ENCODE measurements at regions not wholly inside any gene's neighbourhood (a gene's known extent, or its start where the extent isn't known, plus 50 kb on each side); places are given as distances from the start of the nearest gene placed in this dataset.
"Not testable (repeated sequence)": the region's sequence is repeated elsewhere in the genome, so short reads cannot be mapped to it uniquely, and the experiment has no call there.

DNA sequence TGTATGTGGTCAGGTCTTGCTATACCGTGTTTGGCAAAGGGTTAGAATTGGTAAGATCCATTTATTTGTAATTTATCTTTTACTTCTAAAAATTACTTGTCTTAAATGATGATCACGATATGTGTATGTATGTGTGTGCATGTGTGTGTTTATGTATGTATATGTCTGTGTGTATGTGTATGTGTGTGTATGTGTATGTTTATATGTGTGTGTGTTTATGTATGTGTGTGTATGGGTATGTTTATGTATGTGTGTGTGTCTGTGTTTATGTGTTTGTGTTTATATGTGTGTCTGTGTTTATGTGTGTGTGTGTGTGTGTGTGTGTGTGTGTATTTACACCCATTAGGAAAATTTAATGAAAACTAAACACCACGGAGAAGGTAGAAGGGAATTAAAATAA, 176.9 kb upstream of the FZD8 start:
- peaks cover 4% of the 10 kb centered on the region for H3K4me1 ChIP-seq (ENCODE audit: control insufficient read depth, insufficient read depth, low read length)
- H3K27me3 ChIP-seq (ENCODE audit: control insufficient read depth, insufficient read depth), result no peaks in the 10 kb centered on the region
- intact Hi-C loops (cut with DNase I), result no loop called here
- no peak overlapping the region for H3K27ac ChIP-seq (ENCODE audit: low read length)
- H3K4me3 ChIP-seq (ENCODE audit: low read length), result no peak overlapping the region
- ATAC-seq, result no peak
- H3K9me3 ChIP-seq (ENCODE audit: control insufficient read depth, low read length), result no peaks in the 10 kb centered on the region
- 93% methylated on average over 3 of the region's 3 CpGs for WGBS
- DNase-seq, result no peak

DNA sequence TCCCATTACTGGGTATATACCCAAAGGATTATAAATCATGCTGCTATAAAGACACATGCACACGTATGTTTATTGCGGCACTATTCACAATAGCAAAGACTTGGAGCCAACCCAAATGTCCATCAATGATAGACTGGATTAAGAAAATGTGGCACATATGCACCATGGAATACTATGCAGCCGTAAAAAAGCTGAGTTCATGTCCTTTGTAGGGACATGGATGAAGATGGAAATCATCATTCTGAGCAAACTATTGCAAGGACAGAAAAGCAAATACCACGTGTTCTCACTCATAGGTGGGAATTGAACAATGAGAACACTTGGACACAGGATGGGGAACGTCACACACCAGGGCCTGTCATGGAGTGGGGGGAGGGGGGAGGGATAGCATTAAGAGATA, 175.0 kb upstream of the FZD8 start:
- 94% methylated on average over 3 of the region's 5 CpGs for WGBS
- H3K27me3 ChIP-seq (ENCODE audit: control insufficient read depth, insufficient read depth); H3K27ac ChIP-seq (ENCODE audit: low read length); H3K9me3 ChIP-seq (ENCODE audit: control insufficient read depth, low read length); H3K4me1 ChIP-seq (ENCODE audit: control insufficient read depth, insufficient read depth, low read length); H3K4me3 ChIP-seq (ENCODE audit: low read length); ATAC-seq; intact Hi-C loops (cut with DNase I); DNase-seq: not testable (repeated sequence)

DNA sequence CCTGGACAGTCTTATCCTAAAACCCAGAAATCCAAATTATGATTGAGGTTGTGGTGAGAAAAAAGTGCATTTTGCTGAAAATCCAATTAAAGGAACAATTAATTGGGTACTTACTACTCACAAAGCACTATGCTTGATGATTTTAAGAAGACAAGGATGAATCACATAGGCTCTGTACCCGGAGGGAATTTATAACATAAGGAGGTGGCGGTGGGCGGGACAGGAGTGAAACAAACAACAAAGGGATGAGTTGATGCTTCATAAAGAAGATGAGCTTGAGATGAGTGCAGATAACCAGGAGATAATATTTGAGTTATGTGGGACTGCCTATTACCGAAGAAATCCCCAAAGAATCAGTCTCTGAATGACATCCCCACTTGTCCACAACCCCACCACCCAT, 171.1 kb upstream of the FZD8 start:
- H3K4me1 ChIP-seq (ENCODE audit: control insufficient read depth, insufficient read depth, low read length), result no peaks in the 10 kb centered on the region
- DNase-seq, result no peak
- WGBS, result 92% methylated on average over 4 of the region's 4 CpGs

DNA sequence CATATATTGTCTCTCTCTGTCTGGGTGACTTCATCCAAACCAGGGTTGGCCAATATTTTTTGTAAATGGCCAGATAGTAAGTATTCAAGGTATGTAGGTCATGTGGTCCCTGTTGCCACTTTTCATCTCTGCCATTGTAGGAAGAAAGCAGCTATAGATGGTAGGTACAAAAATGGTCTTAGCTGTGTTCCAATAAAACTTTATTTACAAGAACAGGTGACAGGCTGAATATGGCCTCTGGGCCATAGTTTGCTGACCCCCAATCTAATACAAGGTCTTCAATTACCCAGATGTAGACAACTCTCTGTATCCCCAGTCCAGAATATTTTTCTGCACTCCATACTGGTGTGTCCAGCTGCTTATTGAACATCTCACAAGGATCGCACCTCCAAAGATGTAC, 166.2 kb upstream of the FZD8 start:
- Histone ChIP-seq H3K27me3 (ENCODE audit: control insufficient read depth, insufficient read depth) (no peaks in the 10 kb centered on the region), H3K27ac (ENCODE audit: low read length) (no peak overlapping the region), H3K4me1 (ENCODE audit: control insufficient read depth, insufficient read depth, low read length) (no peaks in the 10 kb centered on the region), H3K9me3 (ENCODE audit: control insufficient read depth, low read length) (no peaks in the 10 kb centered on the region), H3K4me3 (ENCODE audit: low read length) (no peak overlapping the region)
- intact Hi-C loops (cut with DNase I), result no loop called here
- 98% methylated on average over 1 of the region's 1 CpG for WGBS
- DNase-seq, result no peak
- ATAC-seq, result no peak

More for the DNA sequence above, 171.1 kb upstream of the FZD8 start:
- Histone ChIP-seq H3K27me3 (ENCODE audit: control insufficient read depth, insufficient read depth) (no peaks in the 10 kb centered on the region), H3K4me3 (ENCODE audit: low read length) (no peak overlapping the region), H3K27ac (ENCODE audit: low read length) (no peak overlapping the region), H3K9me3 (ENCODE audit: control insufficient read depth, low read length) (no peaks in the 10 kb centered on the region)
- no peak for ATAC-seq
- intact Hi-C loops (cut with DNase I), result no loop called here

- no peak overlapping the region for H3K4me3 ChIP-seq (ENCODE audit: low read length)
These were observed 160.9 kb upstream of the FZD8 start for GRCh38 chr10:35803046-35803445.

DNA sequence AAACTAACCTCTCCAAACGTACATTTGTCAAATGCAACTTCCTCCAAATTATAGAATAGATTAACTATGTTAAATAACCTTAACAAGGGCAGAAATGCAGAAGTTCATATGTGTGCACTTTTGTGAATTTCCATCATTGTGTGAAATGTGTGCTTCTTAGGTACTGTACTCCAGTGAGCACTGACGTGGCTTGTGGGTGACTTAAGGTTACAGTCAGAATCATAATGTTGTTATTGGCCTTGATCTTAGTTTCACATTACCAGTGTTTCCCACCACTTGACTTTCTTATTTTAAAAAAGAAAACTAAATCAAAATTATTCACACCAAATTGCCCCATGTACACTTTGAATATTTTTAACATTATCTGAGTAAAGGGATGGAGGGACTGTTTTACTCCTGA, 155.1 kb upstream of the FZD8 start:
- Histone ChIP-seq H3K4me3 (ENCODE audit: low read length) (no peak overlapping the region), H3K9me3 (ENCODE audit: control insufficient read depth, low read length) (no peaks in the 10 kb centered on the region), H3K27ac (ENCODE audit: low read length) (no peak overlapping the region), H3K27me3 (ENCODE audit: control insufficient read depth, insufficient read depth) (no peaks in the 10 kb centered on the region), H3K4me1 (ENCODE audit: control insufficient read depth, insufficient read depth, low read length) (peaks cover 2% of the 10 kb centered on the region)
- no peak for ATAC-seq
- 66% methylated on average over 2 of the region's 2 CpGs for WGBS
- intact Hi-C loops (cut with DNase I), result no loop called here
- no peak for DNase-seq

More at GRCh38 chr10:35803046-35803445, 160.9 kb upstream of the FZD8 start:
- intact Hi-C loops (cut with DNase I), result no loop called here
- Histone ChIP-seq H3K27ac (ENCODE audit: low read length) (no peak overlapping the region), H3K4me1 (ENCODE audit: control insufficient read depth, insufficient read depth, low read length) (no peaks in the 10 kb centered on the region), H3K27me3 (ENCODE audit: control insufficient read depth, insufficient read depth) (no peaks in the 10 kb centered on the region), H3K9me3 (ENCODE audit: control insufficient read depth, low read length) (no peaks in the 10 kb centered on the region)
- ATAC-seq (no peak), DNase-seq (no peak)
- 69% methylated on average over 2 of the region's 2 CpGs for WGBS

DNA sequence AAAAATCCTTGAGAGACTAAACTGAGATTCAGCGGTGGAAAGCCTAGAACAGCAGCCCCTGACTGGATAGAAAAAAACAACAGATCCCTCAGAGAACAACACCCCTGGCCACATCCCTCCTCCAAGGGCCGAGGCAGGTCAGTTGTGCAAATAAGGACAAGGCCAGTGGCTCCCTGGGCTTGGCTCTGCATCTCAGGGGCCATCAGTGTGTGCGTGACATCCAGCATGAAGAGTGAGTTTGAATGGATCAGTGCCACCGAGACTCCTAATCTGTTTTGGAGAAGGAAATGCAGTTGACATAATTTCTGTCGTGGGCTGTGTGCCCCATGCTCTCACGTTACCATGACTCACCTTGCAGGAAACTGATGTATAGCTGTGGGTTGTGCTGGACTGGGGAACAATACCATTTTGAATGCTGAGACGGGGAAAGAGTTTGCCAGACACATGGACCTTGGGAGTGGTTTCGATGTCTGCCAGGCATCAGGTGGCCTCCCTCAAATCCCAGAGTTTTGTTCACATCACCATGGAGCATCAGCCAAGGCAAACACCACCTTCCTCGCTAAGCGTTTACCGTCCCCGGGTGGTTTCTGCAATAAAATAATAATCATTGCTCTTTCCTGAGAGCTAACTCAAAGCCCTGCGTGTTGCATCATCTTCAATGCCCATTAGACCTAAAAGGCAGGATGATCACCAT, 153.2 kb upstream of the FZD8 start:
- peaks cover 2% of the 10 kb centered on the region for H3K4me1 ChIP-seq (ENCODE audit: control insufficient read depth, insufficient read depth, low read length)
- 60% methylated on average over 13 of the region's 13 CpGs for WGBS
- ATAC-seq (peak; percentile 62 to 79), DNase-seq (peak in 2 of 3 donors; percentile 32 to 83)
- no peaks in the 10 kb centered on the region for H3K9me3 ChIP-seq (ENCODE audit: control insufficient read depth, low read length)
- intact Hi-C loops (cut with DNase I), result no loop called here
- no peaks in the 10 kb centered on the region for H3K27me3 ChIP-seq (ENCODE audit: control insufficient read depth, insufficient read depth)
- H3K4me3 ChIP-seq (ENCODE audit: low read length), result no peak overlapping the region
- H3K27ac ChIP-seq (ENCODE audit: low read length), result no peak overlapping the region

DNA sequence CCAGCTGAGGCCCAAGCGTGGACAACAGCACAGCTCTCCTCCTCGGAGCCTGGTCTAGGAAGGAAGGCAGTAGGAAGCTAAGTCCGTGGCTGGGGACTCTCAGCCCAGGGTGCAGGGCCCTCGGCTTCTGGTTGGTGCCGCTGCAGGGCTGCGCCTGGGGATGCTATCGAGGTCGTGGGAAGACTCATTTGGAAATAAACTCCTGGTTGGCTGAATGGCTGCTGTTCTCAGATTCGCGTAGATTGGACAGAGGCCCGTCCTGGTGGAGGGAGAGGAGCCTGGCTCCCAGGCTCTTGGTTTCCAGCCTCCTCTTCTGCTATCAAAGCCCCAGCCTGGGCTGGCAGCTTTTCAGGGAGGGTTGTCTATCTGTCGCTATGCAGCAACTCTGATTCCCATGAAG, 152.6 kb upstream of the FZD8 start:
- WGBS, result 65% methylated on average over 12 of the region's 12 CpGs

DNA sequence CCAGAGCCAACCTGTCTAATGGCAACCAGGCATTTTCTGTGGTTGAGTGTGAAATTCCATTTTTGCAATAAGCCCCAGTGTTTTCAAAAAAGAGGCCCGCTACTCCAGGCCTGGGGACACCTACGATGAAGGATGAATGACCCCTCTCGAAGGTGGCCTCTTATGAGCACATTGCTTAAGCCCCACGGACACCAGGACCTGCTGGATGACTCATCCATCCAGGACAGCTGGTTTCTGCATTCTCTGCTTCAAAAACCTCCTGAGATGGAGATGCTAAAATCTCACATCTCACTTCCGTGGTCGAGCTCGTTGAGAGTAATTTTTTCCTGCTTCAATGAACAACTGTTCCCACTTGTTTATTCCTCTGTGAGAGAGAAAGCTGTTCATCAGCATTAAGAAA, 150.2 kb upstream of the FZD8 start:
- no peak for DNase-seq
- Histone ChIP-seq H3K4me3 (ENCODE audit: low read length) (no peak overlapping the region), H3K9me3 (ENCODE audit: control insufficient read depth, low read length) (no peaks in the 10 kb centered on the region), H3K27me3 (ENCODE audit: control insufficient read depth, insufficient read depth) (no peaks in the 10 kb centered on the region), H3K27ac (ENCODE audit: low read length) (no peak overlapping the region), H3K4me1 (ENCODE audit: control insufficient read depth, insufficient read depth, low read length) (peaks cover 2% of the 10 kb centered on the region)
- ATAC-seq, result no peak
- 79% methylated on average over 7 of the region's 7 CpGs for WGBS
- intact Hi-C loops (cut with DNase I), result loop anchor here in 1 of 4 donors (5.0 kb wide), 1 partner anchor 150 kb away; the partner anchor contains the start of gene FZD8

More for the DNA sequence above, 152.6 kb upstream of the FZD8 start:
- intact Hi-C loops (cut with DNase I), result loop anchor here in 1 of 4 donors (5.0 kb wide), 1 partner anchor 152 kb away; the partner anchor contains the start of gene FZD8
- Histone ChIP-seq H3K27me3 (ENCODE audit: control insufficient read depth, insufficient read depth) (no peaks in the 10 kb centered on the region), H3K4me3 (ENCODE audit: low read length) (no peak overlapping the region), H3K27ac (ENCODE audit: low read length) (no peak overlapping the region), H3K9me3 (ENCODE audit: control insufficient read depth, low read length) (no peaks in the 10 kb centered on the region), H3K4me1 (ENCODE audit: control insufficient read depth, insufficient read depth, low read length) (peaks cover 2% of the 10 kb centered on the region)
- DNase-seq, result peak; percentile 74 to 92 (median 91)
- peak; percentile 93 to 94 for ATAC-seq

DNA sequence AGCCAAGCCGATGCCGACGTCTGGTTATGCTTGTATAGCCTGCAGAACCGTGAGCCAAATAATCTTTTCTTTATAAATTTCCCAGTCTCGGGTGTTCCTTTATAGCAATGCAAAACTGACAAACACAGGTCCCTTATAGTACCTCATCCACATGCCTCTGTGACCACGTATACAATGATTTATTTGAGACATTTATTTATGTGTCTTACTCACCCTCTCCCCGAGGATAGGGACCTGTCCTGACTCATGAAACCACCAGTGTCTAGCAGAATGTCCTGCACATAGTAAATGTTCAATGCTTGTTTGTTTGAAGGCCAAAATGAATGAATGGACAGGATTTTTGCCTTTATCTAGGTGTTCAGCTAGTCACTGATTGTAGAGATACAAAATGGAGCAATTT, 147.9 kb upstream of the FZD8 start:
- Histone ChIP-seq H3K27ac (ENCODE audit: low read length) (no peak overlapping the region), H3K27me3 (ENCODE audit: control insufficient read depth, insufficient read depth) (no peaks in the 10 kb centered on the region), H3K9me3 (ENCODE audit: control insufficient read depth, low read length) (no peaks in the 10 kb centered on the region), H3K4me3 (ENCODE audit: low read length) (no peak overlapping the region), H3K4me1 (ENCODE audit: control insufficient read depth, insufficient read depth, low read length) (peaks cover 2% of the 10 kb centered on the region)
- ATAC-seq (no peak), DNase-seq (no peak)
- intact Hi-C loops (cut with DNase I), result loop anchor here in 1 of 4 donors (5.0 kb wide), 1 partner anchor 148 kb away; the partner anchor contains the start of gene FZD8
- 88% methylated on average over 7 of the region's 7 CpGs for WGBS

DNA sequence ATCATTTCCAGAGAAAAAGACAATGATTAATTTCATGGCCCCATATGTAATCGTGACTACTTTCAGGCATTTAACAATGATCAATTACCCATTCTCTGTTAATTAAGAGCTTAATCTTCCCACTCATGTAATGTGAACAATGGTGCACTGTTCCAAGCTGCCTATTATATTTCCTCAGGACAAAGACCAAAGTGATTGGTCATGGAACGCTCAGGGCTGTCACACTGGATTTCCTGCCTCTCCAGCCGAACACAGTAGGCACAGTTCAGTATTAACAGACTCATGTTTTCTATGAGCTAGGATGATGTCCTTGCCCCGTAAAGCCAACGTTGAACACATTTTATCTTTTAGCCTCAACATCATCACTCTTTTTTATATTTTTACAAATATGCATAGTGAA, 142.7 kb upstream of the FZD8 start:
- no peaks in the 10 kb centered on the region for H3K9me3 ChIP-seq (ENCODE audit: control insufficient read depth, low read length)
- DNase-seq (no peak), ATAC-seq (no peak)
- intact Hi-C loops (cut with DNase I), result no loop called here
- no peak overlapping the region for H3K4me3 ChIP-seq (ENCODE audit: low read length)
- H3K27me3 ChIP-seq (ENCODE audit: control insufficient read depth, insufficient read depth), result no peaks in the 10 kb centered on the region
- no peak overlapping the region for H3K27ac ChIP-seq (ENCODE audit: low read length)
- WGBS, result 82% methylated on average over 5 of the region's 5 CpGs
- no peaks in the 10 kb centered on the region for H3K4me1 ChIP-seq (ENCODE audit: control insufficient read depth, insufficient read depth, low read length)
